ENCODE measurements at regions not wholly inside any gene's neighbourhood (a gene's known extent, or its start where the extent isn't known, plus 50 kb on each side); places are given as distances from the start of the nearest gene placed in this dataset.
"Not testable (repeated sequence)": the region's sequence is repeated elsewhere in the genome, so short reads cannot be mapped to it uniquely, and the experiment has no call there.

- no peak for DNase-seq (ENCODE audit: low read depth in 2 of 3, low spot score in 2 of 3)
Measured at GRCh38 chr2:128603411-128603924, 284.8 kb upstream of the HS6ST1 start.

GRCh38 chr2:128604045-128604444, 285.4 kb upstream of the HS6ST1 start:
- DNase-seq (ENCODE audit: low read depth in 2 of 3, low spot score in 2 of 3), result no peak

- not testable (repeated sequence) for DNase-seq (ENCODE audit: low read depth in 2 of 3, low spot score in 2 of 3)
Measured at GRCh38 chr2:128604581-128604980, 285.9 kb upstream of the HS6ST1 start.

GRCh38 chr2:128605421-128605820, 286.8 kb upstream of the HS6ST1 start:
- no peak for DNase-seq (ENCODE audit: low read depth in 2 of 3, low spot score in 2 of 3)

GRCh38 chr2:128605931-128606330, 287.3 kb upstream of the HS6ST1 start:
- DNase-seq (ENCODE audit: low read depth in 2 of 3, low spot score in 2 of 3), result no peak

GRCh38 chr2:128606837-128607236, 288.2 kb upstream of the HS6ST1 start:
- no peak for DNase-seq (ENCODE audit: low read depth in 2 of 3, low spot score in 2 of 3)

- DNase-seq (ENCODE audit: low read depth in 2 of 3, low spot score in 2 of 3), result no peak
Measured at GRCh38 chr2:128607440-128607839, 288.8 kb upstream of the HS6ST1 start.

- DNase-seq (ENCODE audit: low read depth in 2 of 3, low spot score in 2 of 3), result no peak
Measured at GRCh38 chr2:128607911-128608506, 289.3 kb upstream of the HS6ST1 start.

- no peak for DNase-seq (ENCODE audit: low read depth in 2 of 3, low spot score in 2 of 3)
Measured at GRCh38 chr2:128608921-128609880, 290.5 kb upstream of the HS6ST1 start.

- DNase-seq (ENCODE audit: low read depth in 2 of 3, low spot score in 2 of 3), result no peak
Measured at GRCh38 chr2:128610496-128610895, 291.8 kb upstream of the HS6ST1 start.

GRCh38 chr2:128611421-128612320, 293.0 kb upstream of the HS6ST1 start:
- DNase-seq (ENCODE audit: low read depth in 2 of 3, low spot score in 2 of 3), result no peak

GRCh38 chr2:128612628-128613027, 294.0 kb upstream of the HS6ST1 start:
- no peak for DNase-seq (ENCODE audit: low read depth in 2 of 3, low spot score in 2 of 3)

- no peak for DNase-seq (ENCODE audit: low read depth in 2 of 3, low spot score in 2 of 3)
Measured at GRCh38 chr2:128613351-128613750, 294.7 kb upstream of the HS6ST1 start.

- no peak for DNase-seq (ENCODE audit: low read depth in 2 of 3, low spot score in 2 of 3)
Measured at GRCh38 chr2:128613876-128614275, 295.2 kb upstream of the HS6ST1 start.

GRCh38 chr2:128614907-128615306, 296.2 kb upstream of the HS6ST1 start:
- not testable (repeated sequence) for DNase-seq (ENCODE audit: low read depth in 2 of 3, low spot score in 2 of 3)

- DNase-seq (ENCODE audit: low read depth in 2 of 3, low spot score in 2 of 3), result no peak
Measured at GRCh38 chr2:128615571-128615970, 296.9 kb upstream of the HS6ST1 start.

GRCh38 chr2:128617029-128617590, 298.4 kb upstream of the HS6ST1 start:
- DNase-seq (ENCODE audit: low read depth in 2 of 3, low spot score in 2 of 3), result no peak

GRCh38 chr2:128617661-128618060, 299.0 kb upstream of the HS6ST1 start:
- no peak for DNase-seq (ENCODE audit: low read depth in 2 of 3, low spot score in 2 of 3)

- DNase-seq (ENCODE audit: low read depth in 2 of 3, low spot score in 2 of 3), result no peak
Measured at GRCh38 chr2:128618642-128619041, 300.0 kb upstream of the HS6ST1 start.

Data from hematopoietic multipotent progenitor cell (in vitro differentiated cells).